ENCODE measurements at regions not wholly inside any gene's neighbourhood (a gene's known extent, or its start where the extent isn't known, plus 50 kb on each side); places are given as distances from the start of the nearest gene placed in this dataset.
"Not testable (repeated sequence)": the region's sequence is repeated elsewhere in the genome, so short reads cannot be mapped to it uniquely, and the experiment has no call there.

GRCh38 chr3:31181661-31182060, 287.2 kb upstream of the GADL1 start:
- DNase-seq (ENCODE audit: low read depth in 2 of 2): no peak

GRCh38 chr3:31182661-31183060, 288.2 kb upstream of the GADL1 start:
- DNase-seq (ENCODE audit: low read depth in 2 of 2): no peak

GRCh38 chr3:31184261-31185061, 290.0 kb upstream of the GADL1 start:
- DNase-seq (ENCODE audit: low read depth in 2 of 2): no peak

- DNase-seq (ENCODE audit: low read depth in 2 of 2): no peak
These were observed 290.5 kb upstream of the GADL1 start for GRCh38 chr3:31185062-31185357.

- no peak for DNase-seq (ENCODE audit: low read depth in 2 of 2)
These were observed 291.6 kb upstream of the GADL1 start for GRCh38 chr3:31186041-31186440.

GRCh38 chr3:31187380-31187779, 292.9 kb upstream of the GADL1 start:
- DNase-seq (ENCODE audit: low read depth in 2 of 2): no peak

- no peak for DNase-seq (ENCODE audit: low read depth in 2 of 2)
These were observed 293.7 kb upstream of the GADL1 start for GRCh38 chr3:31188112-31188511.

- no peak for DNase-seq (ENCODE audit: low read depth in 2 of 2)
These were observed 294.9 kb upstream of the GADL1 start for GRCh38 chr3:31189330-31189729.

- no peak for DNase-seq (ENCODE audit: low read depth in 2 of 2)
These were observed 295.5 kb upstream of the GADL1 start for GRCh38 chr3:31189971-31190370.

- DNase-seq (ENCODE audit: low read depth in 2 of 2): no peak
These were observed 296.9 kb upstream of the GADL1 start for GRCh38 chr3:31191354-31191753.

- no peak for DNase-seq (ENCODE audit: low read depth in 2 of 2)
These were observed 299.0 kb upstream of the GADL1 start for GRCh38 chr3:31193429-31193828.

GRCh38 chr3:31193871-31194270, 299.4 kb upstream of the GADL1 start:
- DNase-seq (ENCODE audit: low read depth in 2 of 2): no peak

GRCh38 chr3:31196261-31196660, 301.8 kb upstream of the GADL1 start:
- no peak for DNase-seq (ENCODE audit: low read depth in 2 of 2)

GRCh38 chr3:31196881-31197364, 302.5 kb upstream of the GADL1 start:
- no peak for DNase-seq (ENCODE audit: low read depth in 2 of 2)

- no peak for DNase-seq (ENCODE audit: low read depth in 2 of 2)
These were observed 303.5 kb upstream of the GADL1 start for GRCh38 chr3:31197941-31198340.

- no peak for DNase-seq (ENCODE audit: low read depth in 2 of 2)
These were observed 304.4 kb upstream of the GADL1 start for GRCh38 chr3:31198890-31199289.

- DNase-seq (ENCODE audit: low read depth in 2 of 2): no peak
These were observed 309.7 kb upstream of the GADL1 start for GRCh38 chr3:31203960-31204795.

- not testable (repeated sequence) for DNase-seq (ENCODE audit: low read depth in 2 of 2)
These were observed 310.3 kb upstream of the GADL1 start for GRCh38 chr3:31204796-31205056.

GRCh38 chr3:31210068-31210645, 315.7 kb upstream of the GADL1 start:
- no peak for DNase-seq (ENCODE audit: low read depth in 2 of 2)

GRCh38 chr3:31213869-31214486, 318.7 kb upstream of the STT3B start:
- no peak for DNase-seq (ENCODE audit: low read depth in 2 of 2)

- DNase-seq (ENCODE audit: low read depth in 2 of 2): no peak
These were observed 314.6 kb upstream of the STT3B start for GRCh38 chr3:31218082-31218481.

GRCh38 chr3:31219131-31219843, 313.4 kb upstream of the STT3B start:
- no peak for DNase-seq (ENCODE audit: low read depth in 2 of 2)

All from stimulated activated CD8-positive, alpha-beta memory T cell treated with anti-CD3 and anti-CD28 coated beads, Interleukin-15, amount 100 ng/mL, for 4 hours (primary cell).